ENCODE measurements at regions not wholly inside any gene's neighbourhood (a gene's known extent, or its start where the extent isn't known, plus 50 kb on each side); places are given as distances from the start of the nearest gene placed in this dataset.

GRCh38 chr4:59956366-59956765 is 1243.8 kb upstream of the ADGRL3 start:
- Mint-ChIP-seq H3K36me3 (ENCODE audit: insufficient read depth, unreplicated experiment) (no peaks in the 10 kb centered on the region), H3K27ac (ENCODE audit: unreplicated experiment) (no peak overlapping the region), H3K9me3 (ENCODE audit: low read depth, unreplicated experiment) (no peaks in the 10 kb centered on the region), H3K4me1 (ENCODE audit: low read depth, unreplicated experiment) (no peaks in the 10 kb centered on the region), H3K4me3 (ENCODE audit: low read depth, unreplicated experiment) (no peak overlapping the region), H3K27me3 (ENCODE audit: unreplicated experiment) (no peaks in the 10 kb centered on the region)
- TF ChIP-seq CTCF (IDR thresholded peaks at IDR 0.05; ENCODE audit: unreplicated experiment) = no peak
- no TSS peak for BruUV-seq (replicated peaks)
- no peak for DNase-seq
- CTCF ChIA-PET = no interaction called here
- intact Hi-C loops (cut with micrococcal nuclease; ENCODE audit: unreplicated experiment) = no loop called here

GRCh38 chr4:59960143-59960542 is 1240.0 kb upstream of the ADGRL3 start:
- H3K4me1 Mint-ChIP-seq (ENCODE audit: low read depth, unreplicated experiment) = no peaks in the 10 kb centered on the region
- CTCF ChIA-PET = no interaction called here
- H3K9me3 Mint-ChIP-seq (ENCODE audit: low read depth, unreplicated experiment) = no peaks in the 10 kb centered on the region
- no peak overlapping the region for H3K4me3 Mint-ChIP-seq (ENCODE audit: low read depth, unreplicated experiment)
- no TSS peak for BruUV-seq (replicated peaks)
- intact Hi-C loops (cut with micrococcal nuclease; ENCODE audit: unreplicated experiment) = no loop called here
- no peak for DNase-seq
- no peak overlapping the region for H3K27ac Mint-ChIP-seq (ENCODE audit: unreplicated experiment)
- TF ChIP-seq CTCF (IDR thresholded peaks at IDR 0.05; ENCODE audit: unreplicated experiment) = no peak
- no peaks in the 10 kb centered on the region for H3K27me3 Mint-ChIP-seq (ENCODE audit: unreplicated experiment)
- no peaks in the 10 kb centered on the region for H3K36me3 Mint-ChIP-seq (ENCODE audit: insufficient read depth, unreplicated experiment)

GRCh38 chr4:59966758-59967157 is 1233.4 kb upstream of the ADGRL3 start:
- Mint-ChIP-seq H3K27ac (ENCODE audit: unreplicated experiment) (no peak overlapping the region), H3K27me3 (ENCODE audit: unreplicated experiment) (no peaks in the 10 kb centered on the region), H3K9me3 (ENCODE audit: low read depth, unreplicated experiment) (no peaks in the 10 kb centered on the region), H3K4me1 (ENCODE audit: low read depth, unreplicated experiment) (no peaks in the 10 kb centered on the region), H3K4me3 (ENCODE audit: low read depth, unreplicated experiment) (no peak overlapping the region), H3K36me3 (ENCODE audit: insufficient read depth, unreplicated experiment) (no peaks in the 10 kb centered on the region)
- CTCF ChIA-PET = no interaction called here
- BruUV-seq (replicated peaks) = no TSS peak
- intact Hi-C loops (cut with micrococcal nuclease; ENCODE audit: unreplicated experiment) = no loop called here
- no peak for DNase-seq
- no peak for TF ChIP-seq CTCF (IDR thresholded peaks at IDR 0.05; ENCODE audit: unreplicated experiment)

- Mint-ChIP-seq H3K27me3 (ENCODE audit: unreplicated experiment) (no peaks in the 10 kb centered on the region), H3K36me3 (ENCODE audit: insufficient read depth, unreplicated experiment) (no peaks in the 10 kb centered on the region), H3K4me1 (ENCODE audit: low read depth, unreplicated experiment) (no peaks in the 10 kb centered on the region), H3K27ac (ENCODE audit: unreplicated experiment) (no peak overlapping the region), H3K4me3 (ENCODE audit: low read depth, unreplicated experiment) (no peak overlapping the region), H3K9me3 (ENCODE audit: low read depth, unreplicated experiment) (no peaks in the 10 kb centered on the region)
- intact Hi-C loops (cut with micrococcal nuclease; ENCODE audit: unreplicated experiment) = no loop called here
- CTCF ChIA-PET = no interaction called here
- no TSS peak for BruUV-seq (replicated peaks)
- no peak for TF ChIP-seq CTCF (IDR thresholded peaks at IDR 0.05; ENCODE audit: unreplicated experiment)
- no peak for DNase-seq
Measured at GRCh38 chr4:59968796-59969195, 1231.3 kb upstream of the ADGRL3 start.

- Mint-ChIP-seq H3K4me3 (ENCODE audit: low read depth, unreplicated experiment) (no peak overlapping the region), H3K27ac (ENCODE audit: unreplicated experiment) (no peak overlapping the region), H3K9me3 (ENCODE audit: low read depth, unreplicated experiment) (no peaks in the 10 kb centered on the region), H3K36me3 (ENCODE audit: insufficient read depth, unreplicated experiment) (no peaks in the 10 kb centered on the region), H3K27me3 (ENCODE audit: unreplicated experiment) (no peaks in the 10 kb centered on the region), H3K4me1 (ENCODE audit: low read depth, unreplicated experiment) (no peaks in the 10 kb centered on the region)
- CTCF ChIA-PET = no interaction called here
- no peak for DNase-seq
- BruUV-seq (replicated peaks) = no TSS peak
- intact Hi-C loops (cut with micrococcal nuclease; ENCODE audit: unreplicated experiment) = no loop called here
- no peak for TF ChIP-seq CTCF (IDR thresholded peaks at IDR 0.05; ENCODE audit: unreplicated experiment)
Measured at GRCh38 chr4:59969909-59970308, 1230.2 kb upstream of the ADGRL3 start.

All from Calu3 (cell line).